HPDE6-E6E7 (cell line): ENCODE measurements at regions not wholly inside any gene's neighbourhood (a gene's known extent, or its start where the extent isn't known, plus 50 kb on each side); places are given as distances from the start of the nearest gene placed in this dataset.

Source experiments
- DNase-seq: peaks from one replicate; pipeline ENCODE4 v3.0.0; 2011; ENCODE audit warnings: missing footprints; ENCODE audit errors: extremely low spot score

- DNase-seq: peak; percentile 65
These were observed 124.3 kb downstream of the TRIM29 start for GRCh38 chr11:120013325-120014250.

- no peak for DNase-seq
These were observed 125.7 kb downstream of the TRIM29 start for GRCh38 chr11:120012245-120012644.

- DNase-seq: no peak
These were observed 126.1 kb downstream of the TRIM29 start for GRCh38 chr11:120011836-120012235.

GRCh38 chr11:120010775-120011174, 127.1 kb downstream of the TRIM29 start:
- DNase-seq: no peak

- DNase-seq: no peak
These were observed 128.0 kb downstream of the TRIM29 start for GRCh38 chr11:120009938-120010337.

GRCh38 chr11:120007144-120007543, 130.8 kb downstream of the TRIM29 start:
- no peak for DNase-seq

GRCh38 chr11:120004723-120005122, 133.2 kb downstream of the TRIM29 start:
- DNase-seq: no peak

- DNase-seq: no peak
These were observed 136.5 kb downstream of the TRIM29 start for GRCh38 chr11:120001178-120002090.

GRCh38 chr11:119999220-119999619, 138.7 kb downstream of the TRIM29 start:
- DNase-seq: no peak

GRCh38 chr11:119996556-119996955, 141.4 kb downstream of the TRIM29 start:
- no peak for DNase-seq

- DNase-seq: no peak
These were observed 142.0 kb downstream of the TRIM29 start for GRCh38 chr11:119995730-119996491.

- DNase-seq: peak; percentile 19
These were observed 144.2 kb downstream of the TRIM29 start for GRCh38 chr11:119993722-119994121.

- no peak for DNase-seq
These were observed 145.5 kb downstream of the TRIM29 start for GRCh38 chr11:119992171-119993051.

GRCh38 chr11:119991669-119992068, 146.2 kb downstream of the TRIM29 start:
- DNase-seq: no peak

- no peak for DNase-seq
These were observed 146.9 kb downstream of the TRIM29 start for GRCh38 chr11:119991022-119991404.

- DNase-seq: no peak
These were observed 147.4 kb downstream of the TRIM29 start for GRCh38 chr11:119990309-119991021.

GRCh38 chr11:119989159-119989821, 148.6 kb downstream of the TRIM29 start:
- DNase-seq: no peak

GRCh38 chr11:119985551-119985950, 152.4 kb downstream of the TRIM29 start:
- DNase-seq: no peak

- DNase-seq: no peak
These were observed 154.1 kb downstream of the TRIM29 start for GRCh38 chr11:119983816-119984215.
